Body of pancreas (tissue), 4 donors: ENCODE measurements at regions not wholly inside any gene's neighbourhood (a gene's known extent, or its start where the extent isn't known, plus 50 kb on each side); places are given as distances from the start of the nearest gene placed in this dataset.

Experiments
- CTCF ChIP-seq, 7 experiments: fragments of 450-650 bp in 4 of 7; fragments of 200-600 bp in 3 of 7; sonication (generic) in 3 of 7; IDR thresholded peaks; one replicate each; pipeline ENCODE4 v1.5.1; 2016 to 2019; ENCODE audit warnings: antibody characterized with exemption in 7 of 7
- POLR2A ChIP-seq, 3 donors: fragments of 450-650 bp; IDR thresholded peaks; one replicate each; pipeline ENCODE4 v1.6.1; 2016; ENCODE audit warnings: antibody characterized with exemption in 3 of 3, mild to moderate bottlenecking in 2 of 3

DNA sequence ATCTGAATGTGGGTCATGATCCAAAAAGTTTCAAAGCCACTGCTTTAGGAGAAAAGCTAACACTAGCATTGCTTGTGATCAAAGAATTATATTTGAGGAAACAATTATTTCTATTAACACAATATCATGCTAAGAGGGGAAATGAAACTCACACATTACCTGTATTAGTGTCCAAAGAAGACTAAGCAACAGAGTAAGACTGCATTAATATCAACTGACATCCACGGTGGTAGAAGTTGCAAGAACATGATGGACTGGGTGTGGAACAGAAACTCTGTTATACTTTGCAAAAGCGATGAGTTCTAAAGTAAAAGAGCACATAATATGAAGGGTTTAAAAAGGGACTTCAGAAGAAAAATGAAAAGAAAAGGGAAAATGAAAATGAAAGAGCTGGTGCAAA is 648.3 kb upstream of the NECTIN3 start:
- TF ChIP-seq CTCF (IDR thresholded peaks at IDR 0.05): no peak
- TF ChIP-seq POLR2A (IDR thresholded peaks at IDR 0.05): no peak
